C4-2B (cell line): ENCODE measurements at regions not wholly inside any gene's neighbourhood (a gene's known extent, or its start where the extent isn't known, plus 50 kb on each side); places are given as distances from the start of the nearest gene placed in this dataset.

Source experiments
- H3K27ac ChIP-seq: fragments of 450-650 bp; 2 replicates; pipeline ENCODE4 v1.5.1; 2017
- ZFX ChIP-seq: fragments of 450-650 bp; IDR thresholded peaks from 2 replicates; pipeline ENCODE4 v1.6.1; 2017
- TF ChIP-seq, protein P1 (sequence below): fragments of 450-650 bp; conservative IDR thresholded peaks from 2 replicates; pipeline ENCODE4 v1.5.1; 2017; ENCODE audit warnings: mild to moderate bottlenecking

GRCh38 chr2:37867166-37867565 is 57.9 kb upstream of the RMDN2 start:
- TF ChIP-seq, protein P1, sequence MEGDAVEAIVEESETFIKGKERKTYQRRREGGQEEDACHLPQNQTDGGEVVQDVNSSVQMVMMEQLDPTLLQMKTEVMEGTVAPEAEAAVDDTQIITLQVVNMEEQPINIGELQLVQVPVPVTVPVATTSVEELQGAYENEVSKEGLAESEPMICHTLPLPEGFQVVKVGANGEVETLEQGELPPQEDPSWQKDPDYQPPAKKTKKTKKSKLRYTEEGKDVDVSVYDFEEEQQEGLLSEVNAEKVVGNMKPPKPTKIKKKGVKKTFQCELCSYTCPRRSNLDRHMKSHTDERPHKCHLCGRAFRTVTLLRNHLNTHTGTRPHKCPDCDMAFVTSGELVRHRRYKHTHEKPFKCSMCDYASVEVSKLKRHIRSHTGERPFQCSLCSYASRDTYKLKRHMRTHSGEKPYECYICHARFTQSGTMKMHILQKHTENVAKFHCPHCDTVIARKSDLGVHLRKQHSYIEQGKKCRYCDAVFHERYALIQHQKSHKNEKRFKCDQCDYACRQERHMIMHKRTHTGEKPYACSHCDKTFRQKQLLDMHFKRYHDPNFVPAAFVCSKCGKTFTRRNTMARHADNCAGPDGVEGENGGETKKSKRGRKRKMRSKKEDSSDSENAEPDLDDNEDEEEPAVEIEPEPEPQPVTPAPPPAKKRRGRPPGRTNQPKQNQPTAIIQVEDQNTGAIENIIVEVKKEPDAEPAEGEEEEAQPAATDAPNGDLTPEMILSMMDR: no peak
- TF ChIP-seq ZFX: no peak
- H3K27ac ChIP-seq: no peak overlapping the region

DNA sequence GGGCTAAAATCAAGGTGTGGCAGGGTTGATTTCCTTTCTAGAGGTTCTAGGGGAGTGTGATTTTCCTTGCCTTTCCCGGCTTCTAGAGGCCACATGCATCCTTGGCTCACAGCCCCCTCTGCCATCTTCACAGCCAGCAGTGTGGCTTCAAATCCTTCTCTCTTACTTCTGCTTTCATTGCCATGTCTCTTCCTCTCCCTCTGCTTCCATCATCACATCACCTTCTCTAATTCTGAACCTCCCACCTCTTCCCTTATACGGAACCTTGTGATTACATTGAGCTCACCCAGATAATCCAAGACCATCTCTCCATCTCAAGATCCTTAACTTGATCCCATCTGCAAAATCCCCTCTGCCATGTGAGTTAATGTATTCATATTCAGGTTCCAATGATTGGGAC is 56.2 kb upstream of the RMDN2 start:
- H3K27ac ChIP-seq: no peak overlapping the region
- TF ChIP-seq, protein P1: no peak
- TF ChIP-seq ZFX: no peak

DNA sequence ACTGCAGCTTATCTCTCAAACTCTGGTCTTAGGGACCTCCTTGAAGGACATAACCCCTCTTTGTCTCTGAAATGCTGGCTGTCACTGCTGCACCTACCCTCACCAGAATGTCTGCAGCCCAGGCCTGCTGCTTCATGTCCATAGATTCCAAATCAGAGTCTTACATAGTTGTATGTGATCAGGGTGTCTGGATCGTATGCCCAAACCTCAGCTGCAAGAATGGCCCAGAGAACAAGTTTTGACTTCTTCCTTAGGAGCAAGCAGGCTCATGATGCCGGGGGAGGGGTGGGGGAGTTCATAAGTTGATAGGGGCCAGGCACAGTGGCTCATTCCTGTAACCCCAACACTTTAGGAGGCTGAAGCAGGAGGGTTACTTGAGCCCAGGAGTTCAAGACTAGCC is 55.8 kb upstream of the RMDN2 start:
- H3K27ac ChIP-seq: no peak overlapping the region
- TF ChIP-seq ZFX: no peak
- TF ChIP-seq, protein P1: no peak

GRCh38 chr2:37869771-37870170 is 55.3 kb upstream of the RMDN2 start:
- no peak overlapping the region for H3K27ac ChIP-seq

GRCh38 chr2:37870829-37871228 is 54.3 kb upstream of the RMDN2 start:
- TF ChIP-seq ZFX: no peak

More at GRCh38 chr2:37869771-37870170, 55.3 kb upstream of the RMDN2 start:
- TF ChIP-seq, protein P1: no peak
- TF ChIP-seq ZFX: no peak

DNA sequence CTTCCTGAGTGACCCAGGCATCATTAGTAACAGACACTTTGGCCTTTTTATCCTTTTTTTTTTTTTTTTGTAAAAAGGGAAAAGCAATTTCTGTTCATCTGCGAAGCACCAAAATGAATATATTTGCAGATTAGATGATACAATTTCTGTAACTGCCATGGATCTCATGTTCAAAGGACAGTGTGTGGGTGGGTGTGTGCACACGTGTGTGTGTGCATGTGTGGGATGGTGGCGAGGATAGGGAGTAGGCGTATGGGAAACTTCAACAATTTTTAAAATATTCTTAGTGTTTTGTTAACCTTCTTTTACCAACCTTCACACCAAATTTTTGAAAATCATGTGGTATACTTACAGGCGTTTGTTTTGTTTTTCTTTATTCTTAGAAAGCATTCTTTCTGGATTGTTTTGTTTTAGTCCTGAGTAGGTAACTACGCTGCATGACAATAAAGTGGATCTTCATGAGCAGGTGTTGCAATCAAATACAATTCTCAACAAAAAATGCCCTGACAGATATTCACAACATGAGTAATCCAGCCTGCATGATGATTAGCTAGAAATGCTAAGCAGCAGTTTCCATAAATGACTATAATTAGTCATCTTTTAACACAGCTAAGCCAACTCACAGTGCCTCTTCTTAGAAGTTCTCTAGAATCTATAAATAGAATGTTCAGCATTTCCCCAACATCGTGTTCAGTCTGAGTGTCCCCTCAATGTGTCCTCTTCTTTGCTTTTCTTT is 53.5 kb upstream of the RMDN2 start:
- no peak for TF ChIP-seq ZFX
- TF ChIP-seq, protein P1: no peak

More at GRCh38 chr2:37870829-37871228, 54.3 kb upstream of the RMDN2 start:
- no peak overlapping the region for H3K27ac ChIP-seq

GRCh38 chr2:37872192-37872750 is 52.8 kb upstream of the RMDN2 start:
- no peak for TF ChIP-seq ZFX
- TF ChIP-seq, protein P1: no peak
- no peak overlapping the region for H3K27ac ChIP-seq

More for the DNA sequence above, 53.5 kb upstream of the RMDN2 start:
- no peak overlapping the region for H3K27ac ChIP-seq
